ENCODE measurements at regions not wholly inside any gene's neighbourhood (a gene's known extent, or its start where the extent isn't known, plus 50 kb on each side); places are given as distances from the start of the nearest gene placed in this dataset.

DNA sequence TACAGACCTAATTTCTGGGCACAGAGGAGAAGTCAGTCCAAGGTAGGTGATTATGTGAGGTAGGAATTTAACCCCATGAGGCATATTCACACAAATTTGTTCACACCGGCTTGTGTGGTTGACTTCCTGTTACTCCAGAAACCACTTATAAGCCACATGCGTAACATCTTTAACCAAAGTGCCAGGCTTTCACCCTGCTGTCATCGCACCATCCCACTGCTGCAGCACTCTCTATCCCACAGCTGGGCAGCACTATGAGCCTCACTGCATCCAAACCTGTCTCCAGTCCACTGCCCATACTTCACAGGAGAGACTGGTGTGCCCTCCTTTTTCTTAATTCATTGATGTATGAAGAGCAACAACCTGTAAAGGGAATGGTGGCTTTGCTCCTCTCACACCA lies 128.2 kb upstream of the ARGLU1 start:
- no peaks in the 10 kb centered on the region for H3K36me3 ChIP-seq (replicated peaks; ENCODE audit: control insufficient read depth, insufficient read depth, low read length)
- DNase-seq, result no peak
- no peak overlapping the region for H3K4me3 ChIP-seq (ENCODE audit: insufficient read depth, low read depth, low read length)
- H3K27me3 ChIP-seq (ENCODE audit: control insufficient read depth, insufficient read depth, low read length), result no peaks in the 10 kb centered on the region; the same call in 1 of the 2 replicates

DNA sequence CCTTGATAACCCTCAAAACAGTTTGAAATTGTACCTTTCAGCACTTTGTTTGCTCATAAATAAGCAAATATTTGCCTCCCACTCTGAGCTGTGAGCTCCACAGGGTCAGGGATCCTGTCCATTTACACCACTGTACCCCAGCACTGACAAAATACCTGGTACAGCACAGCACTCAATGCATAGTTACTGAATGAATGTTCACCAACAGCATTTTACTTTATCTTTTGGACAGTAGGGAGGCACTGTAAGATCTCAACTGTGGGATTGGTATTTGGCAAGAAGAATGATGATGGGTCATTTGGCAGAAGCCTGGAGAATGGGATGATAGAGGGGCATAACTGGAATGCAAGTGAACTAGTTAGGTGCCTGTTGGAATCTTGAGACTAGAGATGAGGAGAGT lies 127.2 kb upstream of the ARGLU1 start:
- H3K4me3 ChIP-seq (ENCODE audit: insufficient read depth, low read depth, low read length), result no peak overlapping the region
- no peak for DNase-seq
- H3K36me3 ChIP-seq (replicated peaks; ENCODE audit: control insufficient read depth, insufficient read depth, low read length), result no peaks in the 10 kb centered on the region
- no peaks in the 10 kb centered on the region; the same call in 1 of the 2 replicates for H3K27me3 ChIP-seq (ENCODE audit: control insufficient read depth, insufficient read depth, low read length)

DNA sequence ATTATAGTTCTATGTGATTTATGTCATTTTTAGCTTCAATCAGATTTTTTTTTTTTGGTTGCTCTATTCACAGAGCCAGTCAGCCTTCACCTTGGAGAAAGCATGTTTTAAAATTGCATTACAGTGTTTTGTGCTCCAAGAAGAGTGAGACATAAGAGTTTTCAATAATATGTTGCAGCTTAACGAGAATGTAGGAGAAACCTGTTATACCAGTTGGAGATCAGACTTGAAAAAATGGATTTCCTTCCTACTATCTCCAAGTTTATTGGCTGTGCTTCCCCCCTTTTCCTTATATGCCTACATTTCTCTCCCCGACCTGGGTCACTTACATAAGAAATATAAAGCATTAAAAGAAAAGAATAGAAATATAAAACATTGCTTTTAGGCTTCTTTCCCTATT lies 123.9 kb upstream of the ARGLU1 start:
- no peak for DNase-seq
- no peak overlapping the region for H3K4me3 ChIP-seq (ENCODE audit: insufficient read depth, low read depth, low read length)
- no peaks in the 10 kb centered on the region; the same call in 1 of the 2 replicates for H3K27me3 ChIP-seq (ENCODE audit: control insufficient read depth, insufficient read depth, low read length)
- no peaks in the 10 kb centered on the region for H3K36me3 ChIP-seq (replicated peaks; ENCODE audit: control insufficient read depth, insufficient read depth, low read length)

DNA sequence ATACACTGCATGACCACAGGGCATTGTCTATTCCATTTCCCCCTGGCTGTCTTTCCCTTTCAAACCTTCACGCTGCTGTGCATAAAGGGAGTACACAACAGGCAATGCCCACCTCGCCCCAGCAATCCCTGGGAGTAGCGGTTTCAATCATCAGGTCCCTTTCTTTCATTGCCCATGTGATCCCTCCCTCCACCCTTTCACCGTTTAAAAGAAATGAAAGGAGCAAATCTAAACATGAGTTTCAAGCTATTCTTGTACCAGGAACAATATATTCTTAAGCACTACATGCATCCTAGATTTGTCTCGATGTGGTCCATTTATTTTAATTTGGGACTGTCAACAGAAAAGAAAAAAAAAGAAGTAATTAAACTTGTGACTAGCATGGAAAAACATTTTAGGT lies 123.4 kb upstream of the ARGLU1 start:
- H3K4me3 ChIP-seq (ENCODE audit: insufficient read depth, low read depth, low read length), result no peak overlapping the region
- no peaks in the 10 kb centered on the region for H3K36me3 ChIP-seq (replicated peaks; ENCODE audit: control insufficient read depth, insufficient read depth, low read length)
- no peak for DNase-seq
- H3K27me3 ChIP-seq (ENCODE audit: control insufficient read depth, insufficient read depth, low read length), result no peaks in the 10 kb centered on the region

DNA sequence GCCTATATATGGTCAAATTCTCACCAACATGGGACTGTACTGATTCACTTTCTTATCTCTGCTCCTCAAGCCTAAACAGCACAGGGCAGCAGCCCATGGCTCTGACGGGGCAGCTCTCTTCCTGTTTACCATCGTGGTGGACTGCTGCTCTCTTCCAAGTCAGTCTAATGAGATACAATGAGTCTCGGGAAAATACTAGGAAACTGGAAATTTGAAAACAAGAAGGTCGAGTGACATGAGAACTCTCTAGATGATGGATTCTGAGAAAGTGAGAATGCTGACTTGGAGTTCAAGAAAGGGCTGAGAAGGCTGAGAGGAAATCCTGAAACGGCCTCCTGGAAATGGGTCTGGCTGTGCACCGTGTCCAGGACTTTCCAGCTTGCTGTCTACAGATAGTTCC lies 122.8 kb upstream of the ARGLU1 start:
- Histone ChIP-seq H3K4me3 (ENCODE audit: insufficient read depth, low read depth, low read length) (no peak overlapping the region), H3K27me3 (ENCODE audit: control insufficient read depth, insufficient read depth, low read length) (no peaks in the 10 kb centered on the region), H3K36me3 (replicated peaks; ENCODE audit: control insufficient read depth, insufficient read depth, low read length) (no peaks in the 10 kb centered on the region)
- no peak for DNase-seq

DNA sequence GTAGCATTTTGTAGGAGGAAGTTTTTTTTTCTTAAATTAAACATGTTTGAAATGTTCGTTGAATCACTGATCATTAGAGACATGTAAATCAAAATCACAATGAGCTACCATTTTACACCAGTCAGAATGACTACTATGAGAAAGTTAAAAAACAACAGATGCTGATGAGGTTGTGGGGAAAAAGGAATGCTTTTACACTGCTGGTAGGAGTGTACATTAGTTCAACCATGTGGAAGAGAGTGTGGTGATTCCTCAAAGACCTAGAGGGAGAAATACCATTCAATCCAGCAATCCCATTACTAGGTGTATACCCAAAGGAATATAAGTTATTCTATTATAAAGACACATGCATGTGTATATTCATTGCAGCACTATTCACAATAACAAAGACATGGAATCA lies 122.0 kb upstream of the ARGLU1 start:
- Histone ChIP-seq H3K27me3 (ENCODE audit: control insufficient read depth, insufficient read depth, low read length) (no peaks in the 10 kb centered on the region), H3K36me3 (replicated peaks; ENCODE audit: control insufficient read depth, insufficient read depth, low read length) (no peaks in the 10 kb centered on the region), H3K4me3 (ENCODE audit: insufficient read depth, low read depth, low read length) (no peak overlapping the region)
- DNase-seq, result no peak

DNA sequence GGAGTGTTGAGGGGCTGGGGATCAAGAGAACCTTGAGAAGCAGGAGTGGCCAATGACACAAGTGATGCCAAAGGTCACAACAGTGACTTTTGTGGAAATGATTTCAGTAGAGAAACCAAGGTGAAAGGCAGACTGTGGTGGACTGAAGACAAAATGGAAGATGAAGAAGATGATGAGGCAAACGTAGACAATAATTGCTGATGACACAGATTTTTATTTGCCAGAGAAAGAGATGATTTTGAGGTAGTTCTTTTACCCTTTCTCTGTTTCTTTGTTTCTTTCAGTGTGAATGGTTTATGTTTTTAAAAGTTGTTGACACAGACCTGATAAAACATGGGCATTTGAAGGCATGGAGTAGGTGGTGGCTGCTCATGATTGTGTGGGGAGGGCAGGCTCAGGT lies 121.0 kb upstream of the ARGLU1 start:
- H3K4me3 ChIP-seq (ENCODE audit: insufficient read depth, low read depth, low read length), result no peak overlapping the region
- H3K36me3 ChIP-seq (replicated peaks; ENCODE audit: control insufficient read depth, insufficient read depth, low read length), result no peaks in the 10 kb centered on the region
- no peak for DNase-seq
- H3K27me3 ChIP-seq (ENCODE audit: control insufficient read depth, insufficient read depth, low read length), result no peaks in the 10 kb centered on the region

DNA sequence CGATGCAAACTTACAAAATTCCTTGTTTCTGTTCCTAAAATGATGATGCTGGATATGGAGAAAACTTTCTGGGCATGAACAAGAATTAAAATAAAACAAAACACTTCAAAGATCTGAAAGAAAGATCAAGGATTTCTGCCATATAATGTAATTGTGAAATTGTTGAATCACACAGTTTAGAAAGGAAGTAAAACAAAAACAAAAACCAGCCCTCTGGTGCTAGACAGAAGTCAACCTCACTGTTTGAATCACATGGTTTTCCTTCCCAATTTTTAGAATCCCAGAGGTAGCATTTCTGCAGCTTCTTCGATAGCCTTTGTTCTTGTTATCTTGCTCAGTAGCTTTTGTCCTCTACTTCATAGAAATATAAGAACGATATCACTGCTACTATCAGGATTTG lies 118.2 kb upstream of the ARGLU1 start:
- no peak overlapping the region for H3K4me3 ChIP-seq (ENCODE audit: insufficient read depth, low read depth, low read length)
- no peaks in the 10 kb centered on the region for H3K27me3 ChIP-seq (ENCODE audit: control insufficient read depth, insufficient read depth, low read length)
- no peaks in the 10 kb centered on the region for H3K36me3 ChIP-seq (replicated peaks; ENCODE audit: control insufficient read depth, insufficient read depth, low read length)
- no peak for DNase-seq

DNA sequence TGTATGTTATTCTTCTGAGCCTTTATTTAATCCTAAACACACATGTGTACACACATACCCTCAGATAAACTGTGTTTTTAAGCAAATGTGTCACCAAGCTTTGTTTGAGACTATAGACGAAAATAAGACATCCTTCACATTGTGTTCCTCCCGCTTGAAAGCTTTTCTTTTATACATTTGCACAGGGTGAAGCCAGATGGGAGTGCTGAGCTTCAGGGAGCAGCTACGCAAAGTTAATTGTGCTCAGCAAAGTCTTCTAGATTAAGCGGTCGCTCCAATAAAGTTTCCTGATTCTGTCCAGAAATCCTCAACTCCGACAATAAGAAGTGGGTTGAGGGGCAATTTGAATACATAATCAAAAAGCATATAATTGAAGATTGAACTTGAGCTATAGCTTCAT lies 117.2 kb upstream of the ARGLU1 start:
- no peak for DNase-seq
- Histone ChIP-seq H3K36me3 (replicated peaks; ENCODE audit: control insufficient read depth, insufficient read depth, low read length) (no peaks in the 10 kb centered on the region), H3K27me3 (ENCODE audit: control insufficient read depth, insufficient read depth, low read length) (no peaks in the 10 kb centered on the region), H3K4me3 (ENCODE audit: insufficient read depth, low read depth, low read length) (no peak overlapping the region)

DNA sequence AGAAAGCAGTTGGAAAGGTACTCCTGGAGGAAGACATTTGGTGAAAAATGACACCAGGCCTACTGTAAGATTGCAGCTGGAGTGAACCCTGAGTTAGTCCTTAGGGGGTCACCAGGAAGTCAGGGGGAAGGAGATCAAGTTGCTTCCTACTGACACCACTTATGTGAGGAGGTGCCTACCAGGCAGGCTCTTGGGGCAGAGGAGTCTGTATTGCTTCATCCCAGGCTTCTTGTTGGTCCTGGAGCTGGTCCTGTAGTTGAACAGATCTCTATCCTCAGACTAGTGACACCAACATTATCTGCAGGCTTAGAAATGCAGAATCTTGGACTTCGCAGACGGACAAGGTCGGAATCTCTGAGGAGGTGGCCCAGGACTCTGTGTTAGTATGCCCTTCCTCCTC lies 116.0 kb upstream of the ARGLU1 start:
- no peak for DNase-seq
- no peaks in the 10 kb centered on the region for H3K36me3 ChIP-seq (replicated peaks; ENCODE audit: control insufficient read depth, insufficient read depth, low read length)
- no peak overlapping the region for H3K4me3 ChIP-seq (ENCODE audit: insufficient read depth, low read depth, low read length)
- H3K27me3 ChIP-seq (ENCODE audit: control insufficient read depth, insufficient read depth, low read length), result no peaks in the 10 kb centered on the region

DNA sequence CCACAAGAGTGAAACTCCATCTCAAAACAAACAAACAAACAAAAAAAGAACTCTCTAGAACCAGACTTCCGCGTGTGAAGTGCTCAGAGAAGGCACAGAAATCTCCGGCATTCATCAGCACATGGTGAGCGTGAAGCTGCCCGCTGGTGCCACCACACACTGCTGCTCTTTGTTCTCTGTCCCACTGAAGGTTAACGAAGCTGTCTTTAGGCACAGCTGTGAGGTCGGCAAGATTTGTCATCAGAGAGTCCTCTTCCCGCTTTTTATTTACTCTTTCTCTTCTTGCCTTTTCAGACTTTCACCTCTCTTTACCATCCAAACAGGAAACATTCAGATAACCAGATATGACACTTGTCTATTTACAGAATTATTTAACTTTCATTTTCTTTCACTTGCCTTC lies 115.2 kb upstream of the ARGLU1 start:
- Histone ChIP-seq H3K36me3 (replicated peaks; ENCODE audit: control insufficient read depth, insufficient read depth, low read length) (no peaks in the 10 kb centered on the region), H3K27me3 (ENCODE audit: control insufficient read depth, insufficient read depth, low read length) (no peaks in the 10 kb centered on the region), H3K4me3 (ENCODE audit: insufficient read depth, low read depth, low read length) (no peak overlapping the region)
- no peak for DNase-seq

DNA sequence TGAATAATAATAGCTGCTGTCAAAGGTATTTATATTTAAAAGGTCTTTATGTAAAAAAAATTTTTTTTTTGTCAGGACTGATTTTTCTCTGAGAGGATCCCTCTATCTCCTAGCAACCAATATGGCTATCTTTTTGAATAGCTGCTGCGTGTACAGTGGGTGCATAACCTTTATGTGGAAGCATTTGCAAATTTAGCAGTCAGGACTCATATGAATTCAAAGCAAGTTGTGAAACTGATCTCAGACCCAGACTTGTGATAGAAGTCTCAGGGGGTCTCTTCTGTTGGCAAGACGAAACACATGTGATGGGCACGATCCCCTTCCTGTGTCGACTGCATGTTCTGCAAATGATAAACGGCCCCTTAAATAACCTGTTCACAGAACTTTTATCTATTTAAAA lies 114.1 kb upstream of the ARGLU1 start:
- Histone ChIP-seq H3K36me3 (replicated peaks; ENCODE audit: control insufficient read depth, insufficient read depth, low read length) (no peaks in the 10 kb centered on the region), H3K4me3 (ENCODE audit: insufficient read depth, low read depth, low read length) (no peak overlapping the region), H3K27me3 (ENCODE audit: control insufficient read depth, insufficient read depth, low read length) (no peaks in the 10 kb centered on the region)
- no peak for DNase-seq

DNA sequence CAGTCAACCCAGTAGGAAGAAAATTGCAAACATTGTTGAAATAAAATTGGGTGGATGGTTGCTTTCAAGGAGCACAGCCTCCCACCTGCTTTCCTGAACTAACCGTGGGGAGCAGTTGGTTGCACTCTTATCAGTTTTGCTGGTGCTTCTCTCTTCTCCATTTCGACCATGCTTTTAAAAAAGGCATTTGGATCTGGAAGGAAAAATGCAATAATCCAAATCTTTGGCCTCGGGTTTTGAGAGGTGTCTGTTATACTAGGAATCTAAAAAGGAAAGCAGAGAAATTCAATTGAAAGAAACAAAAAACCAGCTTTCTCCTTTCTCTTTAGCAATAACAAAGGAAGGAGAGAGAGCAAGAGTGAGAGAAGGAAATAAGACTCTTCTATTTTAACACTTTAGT lies 113.6 kb upstream of the ARGLU1 start:
- no peak for DNase-seq

DNA sequence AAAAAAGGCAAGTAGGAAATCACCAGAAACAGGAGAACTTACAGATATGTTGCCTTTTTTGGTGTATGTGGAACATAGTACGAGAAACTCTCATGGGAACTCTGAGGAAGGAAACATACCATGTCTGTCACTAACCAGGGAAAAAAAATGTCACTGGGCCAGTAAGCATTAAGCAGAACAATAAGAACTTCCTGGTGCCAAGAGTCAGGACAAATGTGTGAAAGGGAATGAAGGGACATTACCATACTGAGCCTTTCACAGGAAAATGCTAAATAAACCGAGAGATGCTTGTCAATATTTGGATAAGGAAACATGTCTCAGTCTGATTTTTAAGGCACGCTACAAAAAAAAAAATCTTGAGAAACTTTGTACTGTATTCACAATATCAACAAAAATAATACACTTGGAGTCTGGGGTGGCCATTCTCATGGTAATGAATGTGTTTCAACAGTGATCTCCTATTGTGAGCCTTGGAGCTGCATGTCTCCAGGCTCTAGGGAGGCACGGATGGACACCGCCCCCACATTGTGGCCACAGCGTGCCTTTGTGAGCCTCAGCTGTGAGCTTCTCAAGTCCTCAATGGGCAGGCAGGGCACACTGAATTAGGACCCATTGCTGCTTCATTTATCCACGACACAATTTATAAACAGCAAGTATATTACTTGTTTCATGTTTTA lies 113.0 kb upstream of the ARGLU1 start:
- peak; percentile 66 for DNase-seq
- no peaks in the 10 kb centered on the region for H3K36me3 ChIP-seq (replicated peaks; ENCODE audit: control insufficient read depth, insufficient read depth, low read length)
- no peak overlapping the region for H3K4me3 ChIP-seq (ENCODE audit: insufficient read depth, low read depth, low read length)
- H3K27me3 ChIP-seq (ENCODE audit: control insufficient read depth, insufficient read depth, low read length), result no peaks in the 10 kb centered on the region

More for the DNA sequence above, 113.6 kb upstream of the ARGLU1 start:
- no peak overlapping the region for H3K4me3 ChIP-seq (ENCODE audit: insufficient read depth, low read depth, low read length)
- no peaks in the 10 kb centered on the region for H3K27me3 ChIP-seq (ENCODE audit: control insufficient read depth, insufficient read depth, low read length)
- no peaks in the 10 kb centered on the region for H3K36me3 ChIP-seq (replicated peaks; ENCODE audit: control insufficient read depth, insufficient read depth, low read length)

DNA sequence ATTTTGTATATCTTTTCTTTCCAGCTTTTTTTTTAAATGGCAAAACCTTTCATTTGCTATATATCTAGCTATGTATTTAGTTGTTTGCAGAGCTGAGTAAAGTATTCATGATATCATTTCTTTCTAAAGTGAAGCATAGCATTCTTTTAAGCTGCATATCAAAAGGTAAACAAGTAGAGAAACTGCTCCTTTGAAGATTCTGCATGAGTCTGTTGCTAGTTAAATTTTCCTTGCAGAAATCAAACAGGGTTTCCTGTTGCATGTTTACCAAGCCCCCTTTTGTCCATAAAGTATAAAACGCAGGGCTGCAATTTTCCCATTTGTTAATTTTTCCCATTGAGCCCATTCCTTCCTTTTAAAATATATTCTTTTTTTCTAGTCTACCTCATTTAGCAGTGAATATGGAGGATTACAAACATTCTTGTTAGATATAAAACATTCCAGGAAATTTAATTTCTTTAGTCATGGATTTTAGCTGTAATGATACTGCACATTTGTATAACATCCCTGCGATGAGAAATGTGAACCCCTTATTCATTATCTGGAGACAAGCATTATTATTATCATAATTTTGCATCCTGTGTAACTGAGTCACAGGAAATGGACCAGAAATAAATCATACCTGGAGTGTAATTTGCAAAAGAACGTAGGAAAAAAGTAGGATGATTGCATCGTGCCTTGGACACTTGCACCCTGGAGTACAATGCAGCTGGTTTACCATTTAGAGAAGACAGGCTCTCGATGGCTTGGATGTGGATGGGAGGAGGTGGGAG lies 110.9 kb upstream of the ARGLU1 start:
- DNase-seq, result no peak
- H3K4me3 ChIP-seq (ENCODE audit: insufficient read depth, low read depth, low read length), result no peak overlapping the region
- H3K27me3 ChIP-seq (ENCODE audit: control insufficient read depth, insufficient read depth, low read length), result no peaks in the 10 kb centered on the region
- H3K36me3 ChIP-seq (replicated peaks; ENCODE audit: control insufficient read depth, insufficient read depth, low read length), result no peaks in the 10 kb centered on the region

All from H7 (cell line).